Activated B cell treated with CpG ODN at 0.5 μM for 24 hours (primary cell): ENCODE measurements at regions not wholly inside any gene's neighbourhood (a gene's known extent, or its start where the extent isn't known, plus 50 kb on each side); places are given as distances from the start of the nearest gene placed in this dataset.

Experiments
- ATAC-seq: fragments of 200-7000 bp; cut with Tn5 transposase; one replicate; pipeline ENCODE4 v1.10.0; 2021; ENCODE audit warnings: low read depth, mild to moderate bottlenecking, moderate library complexity
- CTCF ChIA-PET: fragments of 350-600 bp; sonication (Branson Sonifier 250); formaldehyde crosslinking; loops from one replicate; lab custom pipeline; 2021; ENCODE audit warnings: antibody characterized with exemption; lab: Charles Lee
- POLR2A ChIA-PET: fragments of 350-600 bp; sonication (Branson Sonifier 250); formaldehyde crosslinking; loops from one replicate; lab custom pipeline; 2021; ENCODE audit warnings: antibody characterized with exemption; lab: Charles Lee
- DNase-seq: peaks from one replicate; pipeline ENCODE4 v3.0.0; 2022
- H3K27ac Mint-ChIP-seq: one replicate; pipeline ENCODE4 v1.8.0; 2020; ENCODE audit warnings: mixed read lengths
- H3K27me3 Mint-ChIP-seq: one replicate; pipeline ENCODE4 v1.8.0; 2021; ENCODE audit warnings: mixed read lengths
- H3K36me3 Mint-ChIP-seq: one replicate; pipeline ENCODE4 v1.8.0; 2021; ENCODE audit warnings: low read depth, mixed read lengths
- H3K4me1 Mint-ChIP-seq: one replicate; pipeline ENCODE4 v1.8.0; 2021; ENCODE audit warnings: mixed read lengths
- H3K4me3 Mint-ChIP-seq: one replicate; pipeline ENCODE4 v1.8.0; 2020; ENCODE audit warnings: mild to moderate bottlenecking, mixed read lengths
- H3K9me3 Mint-ChIP-seq: one replicate; pipeline ENCODE4 v1.8.0; 2020; ENCODE audit warnings: mixed read lengths
- intact Hi-C: fragments of 100-400 bp; cut with micrococcal nuclease; formaldehyde crosslinking; loops from one replicate; pipeline ENCODE4 v1.15.1; 2024
- TF ChIP-seq, protein P1 (sequence below): fragments of 200-600 bp; IDR thresholded peaks from one replicate; pipeline ENCODE4 v1.8.0; 2022; ENCODE audit warnings: antibody characterized with exemption, mild to moderate bottlenecking

DNA sequence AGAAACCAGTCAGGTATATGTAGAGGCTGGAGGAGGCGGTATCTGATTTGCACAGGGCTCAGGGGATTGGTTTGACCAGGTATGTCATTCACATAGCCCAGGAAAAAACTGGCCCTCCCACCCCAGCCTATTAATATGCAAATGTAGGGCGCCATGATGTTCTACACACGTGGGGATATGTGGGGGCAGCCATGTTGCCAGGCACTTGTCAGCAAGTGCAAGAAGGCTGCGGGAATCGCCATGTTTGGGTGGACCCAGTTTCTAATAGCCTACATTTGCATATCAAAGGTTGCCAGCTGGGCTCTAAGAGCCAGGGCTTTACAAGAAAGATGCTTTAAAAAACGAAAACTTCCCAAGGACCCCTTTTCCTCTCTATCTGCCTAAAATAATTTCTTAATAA lies 335.1 kb downstream of the SMARCA1 start:
- TF ChIP-seq, protein P1, sequence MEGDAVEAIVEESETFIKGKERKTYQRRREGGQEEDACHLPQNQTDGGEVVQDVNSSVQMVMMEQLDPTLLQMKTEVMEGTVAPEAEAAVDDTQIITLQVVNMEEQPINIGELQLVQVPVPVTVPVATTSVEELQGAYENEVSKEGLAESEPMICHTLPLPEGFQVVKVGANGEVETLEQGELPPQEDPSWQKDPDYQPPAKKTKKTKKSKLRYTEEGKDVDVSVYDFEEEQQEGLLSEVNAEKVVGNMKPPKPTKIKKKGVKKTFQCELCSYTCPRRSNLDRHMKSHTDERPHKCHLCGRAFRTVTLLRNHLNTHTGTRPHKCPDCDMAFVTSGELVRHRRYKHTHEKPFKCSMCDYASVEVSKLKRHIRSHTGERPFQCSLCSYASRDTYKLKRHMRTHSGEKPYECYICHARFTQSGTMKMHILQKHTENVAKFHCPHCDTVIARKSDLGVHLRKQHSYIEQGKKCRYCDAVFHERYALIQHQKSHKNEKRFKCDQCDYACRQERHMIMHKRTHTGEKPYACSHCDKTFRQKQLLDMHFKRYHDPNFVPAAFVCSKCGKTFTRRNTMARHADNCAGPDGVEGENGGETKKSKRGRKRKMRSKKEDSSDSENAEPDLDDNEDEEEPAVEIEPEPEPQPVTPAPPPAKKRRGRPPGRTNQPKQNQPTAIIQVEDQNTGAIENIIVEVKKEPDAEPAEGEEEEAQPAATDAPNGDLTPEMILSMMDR, result no peak
- Mint-ChIP-seq H3K9me3 (no peaks in the 10 kb centered on the region), H3K4me3 (no peak overlapping the region), H3K4me1 (no peaks in the 10 kb centered on the region), H3K27ac (no peak overlapping the region), H3K36me3 (no peaks in the 10 kb centered on the region), H3K27me3 (no peaks in the 10 kb centered on the region)
- ChIA-PET POLR2A (no interaction called here), CTCF (no interaction called here)
- no peak for ATAC-seq
- intact Hi-C loops, result no loop called here
- DNase-seq, result no peak

- no peak for ATAC-seq
- ChIA-PET CTCF (no interaction called here), POLR2A (no interaction called here)
- intact Hi-C loops, result no loop called here
- DNase-seq, result no peak
- Mint-ChIP-seq H3K9me3 (no peaks in the 10 kb centered on the region), H3K4me1 (no peaks in the 10 kb centered on the region), H3K27me3 (peaks cover 1% of the 10 kb centered on the region), H3K27ac (no peak overlapping the region), H3K36me3 (no peaks in the 10 kb centered on the region), H3K4me3 (no peak overlapping the region)
- TF ChIP-seq, protein P1, result no peak
Measured at GRCh38 chrX:129176710-129177109, 346.6 kb downstream of the SMARCA1 start.

DNA sequence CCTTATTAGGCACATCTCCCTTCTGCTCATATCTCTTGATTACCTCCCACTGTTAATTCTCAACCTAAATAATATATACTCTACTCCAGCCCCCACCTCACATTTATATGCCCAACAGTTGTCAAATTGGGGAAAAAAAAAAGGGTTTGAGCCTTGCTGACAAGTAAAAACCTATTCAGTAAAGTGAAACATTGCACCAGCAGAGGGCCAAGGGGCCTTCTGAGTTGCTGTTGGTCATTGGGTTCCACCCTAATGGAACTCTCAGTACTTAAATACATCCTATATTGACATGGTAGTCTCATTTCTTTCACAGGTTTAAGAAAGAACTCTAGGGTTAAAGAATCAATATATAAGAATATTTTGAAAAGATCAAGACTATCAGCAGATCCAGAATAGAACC lies 362.2 kb downstream of the SMARCA1 start:
- ATAC-seq (no peak), DNase-seq (no peak)
- POLR2A ChIA-PET, result no interaction called here
- intact Hi-C loops, result no loop called here
- Mint-ChIP-seq H3K27ac (no peak overlapping the region), H3K4me1 (no peaks in the 10 kb centered on the region), H3K4me3 (no peak overlapping the region), H3K27me3 (no peaks in the 10 kb centered on the region), H3K36me3 (no peaks in the 10 kb centered on the region), H3K9me3 (no peaks in the 10 kb centered on the region)
- TF ChIP-seq, protein P1, result no peak
- CTCF ChIA-PET, result no interaction called here

GRCh38 chrX:129158505-129158904 lies 364.8 kb downstream of the SMARCA1 start:
- Mint-ChIP-seq H3K4me1 (no peaks in the 10 kb centered on the region), H3K27ac (no peak overlapping the region)
- TF ChIP-seq, protein P1, result no peak

GRCh38 chrX:129145840-129146272 lies 377.4 kb downstream of the SMARCA1 start:
- Mint-ChIP-seq H3K27ac (no peak overlapping the region), H3K9me3 (no peaks in the 10 kb centered on the region), H3K36me3 (no peaks in the 10 kb centered on the region), H3K27me3 (no peaks in the 10 kb centered on the region), H3K4me3 (no peak overlapping the region), H3K4me1 (no peaks in the 10 kb centered on the region)
- ChIA-PET CTCF (no interaction called here), POLR2A (no interaction called here)
- intact Hi-C loops, result no loop called here
- TF ChIP-seq, protein P1, result no peak
- DNase-seq (no peak), ATAC-seq (no peak)

More at GRCh38 chrX:129158505-129158904, 364.8 kb downstream of the SMARCA1 start:
- Mint-ChIP-seq H3K9me3 (no peaks in the 10 kb centered on the region), H3K27me3 (no peaks in the 10 kb centered on the region), H3K36me3 (no peaks in the 10 kb centered on the region), H3K4me3 (no peak overlapping the region)
- intact Hi-C loops, result no loop called here
- ATAC-seq (no peak), DNase-seq (no peak)
- POLR2A ChIA-PET, result no interaction called here
- CTCF ChIA-PET, result no interaction called here
